Endodermal cell (in vitro differentiated cells): ENCODE measurements at regions not wholly inside any gene's neighbourhood (a gene's known extent, or its start where the extent isn't known, plus 50 kb on each side); places are given as distances from the start of the nearest gene placed in this dataset.

ENCODE experiments used
- DNase-seq: peaks from one replicate; pipeline ENCODE4 v3.0.0-alpha.2; 2017
- H3K27ac ChIP-seq: 2 replicates; pipeline ENCODE4 v1.5.1; 2013; ENCODE audit warnings: mild to moderate bottlenecking, low read depth, low read length, moderate library complexity
- H3K27me3 ChIP-seq: 2 replicates; pipeline ENCODE4 v1.6.1; 2013; ENCODE audit warnings: mild to moderate bottlenecking, low read length, moderate library complexity; ENCODE audit not compliant: insufficient read depth, control insufficient read depth, poor library complexity, severe bottlenecking
- H3K36me3 ChIP-seq: 2 replicates; pipeline ENCODE4 v1.7.0; 2013; ENCODE audit warnings: mild to moderate bottlenecking, low read length, moderate library complexity; ENCODE audit not compliant: control insufficient read depth, insufficient read depth
- H3K4me1 ChIP-seq: one replicate; pipeline ENCODE4 v1.7.0; 2013; ENCODE audit warnings: low read length; ENCODE audit not compliant: control insufficient read depth, insufficient read depth
- H3K4me3 ChIP-seq: 2 replicates; pipeline ENCODE4 v1.5.1; 2013; ENCODE audit warnings: mild to moderate bottlenecking, low read length, moderate library complexity
- H3K9ac ChIP-seq: 2 replicates; pipeline ENCODE4 v1.6.1; 2013; ENCODE audit warnings: mild to moderate bottlenecking, low read length, moderate library complexity; ENCODE audit not compliant: poor library complexity, severe bottlenecking; ENCODE audit errors: extremely low read depth
- H3K9me3 ChIP-seq: 2 replicates; pipeline ENCODE4 v1.6.1; 2013; ENCODE audit warnings: mild to moderate bottlenecking, low read length, moderate library complexity; ENCODE audit not compliant: control insufficient read depth
- H3K27ac Mint-ChIP-seq: 2 replicates; pipeline ENCODE4 v1.8.0; 2020; ENCODE audit warnings: mixed read lengths
- H3K27me3 Mint-ChIP-seq: 2 replicates; pipeline ENCODE4 v1.8.0; 2021; ENCODE audit warnings: mild to moderate bottlenecking, mixed read lengths; ENCODE audit not compliant: insufficient read depth
- H3K36me3 Mint-ChIP-seq: 2 replicates; pipeline ENCODE4 v1.8.0; 2020; ENCODE audit warnings: low read depth, mixed read lengths
- H3K4me1 Mint-ChIP-seq: 2 replicates; pipeline ENCODE4 v1.8.0; 2020; ENCODE audit warnings: mixed read lengths
- H3K4me3 Mint-ChIP-seq: 2 replicates; pipeline ENCODE4 v1.8.0; 2020; ENCODE audit warnings: mild to moderate bottlenecking, moderate library complexity, mixed read lengths
- H3K9me3 Mint-ChIP-seq: 2 replicates; pipeline ENCODE4 v1.8.0; 2020; ENCODE audit warnings: mild to moderate bottlenecking, mixed read lengths
- WGBS, 2 experiments: methylation state at CpG; one replicate each; pipeline versions ENCODE4 v1.1.5 to v1.1.7; 2013; ENCODE audit warnings: missing lambda C conversion rate in 2 of 2, mixed read lengths in 1 of 2; ENCODE audit not compliant: insufficient coverage in 1 of 2, insufficient read length in 1 of 2; 5-methylcytosine and 5-hydroxymethylcytosine counted together
- TF ChIP-seq, protein P1 (sequence below): fragments of 200-600 bp; sonication (generic); conservative IDR thresholded peaks from 2 replicates; pipeline ENCODE4 v1.5.0; 2021; ENCODE audit warnings: antibody characterized with exemption, mild to moderate bottlenecking

GRCh38 chr1:99590578-99591209, 55.2 kb upstream of the PALMD start:
- WGBS, 2 experiments, result 79 to 90% methylated on average over 3 to 4 of the region's 4 CpGs
- peaks cover 26% of the 10 kb centered on the region for H3K4me1 Mint-ChIP-seq
- no peak for DNase-seq
- no peak overlapping the region for H3K27ac ChIP-seq
- H3K36me3 ChIP-seq, result no peaks in the 10 kb centered on the region
- H3K4me3 Mint-ChIP-seq, result no peak overlapping the region
- H3K36me3 Mint-ChIP-seq, result no peaks in the 10 kb centered on the region
- TF ChIP-seq, protein P1, sequence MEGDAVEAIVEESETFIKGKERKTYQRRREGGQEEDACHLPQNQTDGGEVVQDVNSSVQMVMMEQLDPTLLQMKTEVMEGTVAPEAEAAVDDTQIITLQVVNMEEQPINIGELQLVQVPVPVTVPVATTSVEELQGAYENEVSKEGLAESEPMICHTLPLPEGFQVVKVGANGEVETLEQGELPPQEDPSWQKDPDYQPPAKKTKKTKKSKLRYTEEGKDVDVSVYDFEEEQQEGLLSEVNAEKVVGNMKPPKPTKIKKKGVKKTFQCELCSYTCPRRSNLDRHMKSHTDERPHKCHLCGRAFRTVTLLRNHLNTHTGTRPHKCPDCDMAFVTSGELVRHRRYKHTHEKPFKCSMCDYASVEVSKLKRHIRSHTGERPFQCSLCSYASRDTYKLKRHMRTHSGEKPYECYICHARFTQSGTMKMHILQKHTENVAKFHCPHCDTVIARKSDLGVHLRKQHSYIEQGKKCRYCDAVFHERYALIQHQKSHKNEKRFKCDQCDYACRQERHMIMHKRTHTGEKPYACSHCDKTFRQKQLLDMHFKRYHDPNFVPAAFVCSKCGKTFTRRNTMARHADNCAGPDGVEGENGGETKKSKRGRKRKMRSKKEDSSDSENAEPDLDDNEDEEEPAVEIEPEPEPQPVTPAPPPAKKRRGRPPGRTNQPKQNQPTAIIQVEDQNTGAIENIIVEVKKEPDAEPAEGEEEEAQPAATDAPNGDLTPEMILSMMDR, result no peak
- H3K9me3 ChIP-seq, result no peaks in the 10 kb centered on the region
- peaks cover 6% of the 10 kb centered on the region for H3K4me1 ChIP-seq
- H3K27me3 Mint-ChIP-seq, result peaks cover 2% of the 10 kb centered on the region
- H3K27me3 ChIP-seq, result no peaks in the 10 kb centered on the region
- H3K9me3 Mint-ChIP-seq, result no peaks in the 10 kb centered on the region
- H3K4me3 ChIP-seq, result no peak overlapping the region
- no peak overlapping the region for H3K27ac Mint-ChIP-seq
- H3K9ac ChIP-seq, result no peak overlapping the region

GRCh38 chr1:99591886-99592285, 54.0 kb upstream of the PALMD start:
- TF ChIP-seq, protein P1, result no peak
- WGBS, 2 experiments, result 100% methylated on average over 1 of the region's 1 CpG; no CpG with 5 or more reads in 1 of the 2 experiments
- Histone ChIP-seq H3K9ac (no peak overlapping the region), H3K9me3 (no peaks in the 10 kb centered on the region), H3K27ac (no peak overlapping the region), H3K4me3 (no peak overlapping the region), H3K4me1 (peaks cover 4% of the 10 kb centered on the region), H3K27me3 (no peaks in the 10 kb centered on the region), H3K36me3 (no peaks in the 10 kb centered on the region)
- DNase-seq, result no peak
- Mint-ChIP-seq H3K27me3 (peaks cover 2% of the 10 kb centered on the region), H3K27ac (no peak overlapping the region), H3K36me3 (no peaks in the 10 kb centered on the region), H3K4me3 (no peak overlapping the region), H3K4me1 (peaks cover 21% of the 10 kb centered on the region), H3K9me3 (no peaks in the 10 kb centered on the region)

GRCh38 chr1:99594205-99594604, 51.7 kb upstream of the PALMD start:
- H3K27me3 Mint-ChIP-seq, result peaks cover 2% of the 10 kb centered on the region
- Histone ChIP-seq H3K36me3 (no peaks in the 10 kb centered on the region), H3K27ac (no peak overlapping the region), H3K9me3 (no peaks in the 10 kb centered on the region), H3K9ac (no peak overlapping the region), H3K4me1 (no peaks in the 10 kb centered on the region), H3K4me3 (no peak overlapping the region), H3K27me3 (no peaks in the 10 kb centered on the region)
- H3K9me3 Mint-ChIP-seq, result no peaks in the 10 kb centered on the region
- TF ChIP-seq, protein P1, result no peak
- H3K36me3 Mint-ChIP-seq, result no peaks in the 10 kb centered on the region
- DNase-seq, result no peak
- H3K4me3 Mint-ChIP-seq, result no peak overlapping the region
- H3K4me1 Mint-ChIP-seq, result peaks cover 11% of the 10 kb centered on the region
- H3K27ac Mint-ChIP-seq, result no peak overlapping the region
- WGBS, 2 experiments, result 89 to 100% methylated on average over 1 to 2 of the region's 2 CpGs
